ENCODE measurements at regions not wholly inside any gene's neighbourhood (a gene's known extent, or its start where the extent isn't known, plus 50 kb on each side); places are given as distances from the start of the nearest gene placed in this dataset.

- TF ChIP-seq POLR2AphosphoS5 (IDR thresholded peaks at IDR 0.05): no peak
- no peak for TF ChIP-seq CTCF (IDR thresholded peaks at IDR 0.05 in 8 of 11, conservative IDR thresholded peaks at IDR 0.05 in 3 of 11)
- TF ChIP-seq POLR2A (IDR thresholded peaks at IDR 0.05): no peak
Observed at GRCh38 chr2:6683516-6683915, 182.2 kb downstream of the CMPK2 start.

All from spleen (tissue), 7 donors.